DND-41 (cell line): ENCODE measurements at regions not wholly inside any gene's neighbourhood (a gene's known extent, or its start where the extent isn't known, plus 50 kb on each side); places are given as distances from the start of the nearest gene placed in this dataset.
"Not testable (repeated sequence)": the region's sequence is repeated elsewhere in the genome, so short reads cannot be mapped to it uniquely, and the experiment has no call there.

Source experiments
- ATAC-seq: fragments of 200-7000 bp; cut with Tn5 transposase; 3 replicates; pipeline ENCODE4 v1.9.1; 2021; ENCODE audit warnings: low read depth; ENCODE audit not compliant: insufficient read depth
- DNase-seq: peaks from one replicate; pipeline ENCODE4 v3.0.0-alpha.2; 2020
- H2AFZ ChIP-seq: 2 replicates; pipeline ENCODE4 v1.6.0; 2012; ENCODE audit warnings: low read depth, low read length
- H3K27ac ChIP-seq: 2 replicates; pipeline ENCODE4 v1.5.1; 2012; ENCODE audit warnings: low read length, inconsistent platforms
- H3K27me3 ChIP-seq: fragments of 200-600 bp; sonication (generic); 2 replicates; pipeline ENCODE4 v1.6.0; 2012; ENCODE audit warnings: low read length, mild to moderate bottlenecking, inconsistent platforms; ENCODE audit not compliant: insufficient read depth, poor library complexity
- H3K36me3 ChIP-seq: 2 replicates; pipeline ENCODE4 v1.5.1; 2012; ENCODE audit warnings: low read length, inconsistent platforms; ENCODE audit not compliant: insufficient read depth
- H3K4me1 ChIP-seq: 2 replicates; pipeline ENCODE4 v1.5.1; 2012; ENCODE audit warnings: mild to moderate bottlenecking, low read length; ENCODE audit not compliant: insufficient read depth
- H3K4me2 ChIP-seq: 2 replicates; pipeline ENCODE4 v1.6.0; 2012; ENCODE audit warnings: mild to moderate bottlenecking, moderate library complexity, low read length, inconsistent platforms; ENCODE audit not compliant: insufficient read depth
- H3K4me3 ChIP-seq, 2 experiments: fragments of 200-600 bp in 1 of 2; shearing (Covaris generic) in 1 of 2; 2 replicates each; pipeline ENCODE4 v1.5.1; 2012 to 2016; ENCODE audit warnings: inconsistent platforms in 2 of 2, low read length in 2 of 2, mild to moderate bottlenecking in 2 of 2, low read depth in 1 of 2, moderate library complexity in 1 of 2
- H3K79me2 ChIP-seq: 2 replicates; pipeline ENCODE4 v1.6.0; 2012; ENCODE audit warnings: low read length, inconsistent platforms; ENCODE audit not compliant: insufficient read depth
- H3K9ac ChIP-seq: 2 replicates; pipeline ENCODE4 v1.6.0; 2012; ENCODE audit warnings: low read depth, mild to moderate bottlenecking, inconsistent platforms, low read length, moderate library complexity
- H3K9me3 ChIP-seq: 2 replicates; pipeline ENCODE4 v1.5.1; 2012; ENCODE audit warnings: low read length, moderate library complexity, mild to moderate bottlenecking, inconsistent platforms; ENCODE audit not compliant: insufficient read depth, severe bottlenecking
- H4K20me1 ChIP-seq: 2 replicates; pipeline ENCODE4 v1.6.0; 2012; ENCODE audit warnings: low read length; ENCODE audit not compliant: insufficient read depth
- CTCF ChIP-seq: IDR thresholded peaks from 2 replicates; pipeline ENCODE4 v1.5.1; 2012; ENCODE audit warnings: borderline replicate concordance, low read length, moderate library complexity, mild to moderate bottlenecking; ENCODE audit not compliant: poor library complexity, severe bottlenecking; ENCODE audit errors: extremely low read depth
- EZH2 ChIP-seq: IDR thresholded peaks from 3 replicates; pipeline ENCODE4 v1.6.1; 2012; ENCODE audit warnings: borderline replicate concordance, low read depth, mild to moderate bottlenecking, moderate library complexity, low read length, inconsistent platforms; ENCODE audit not compliant: severe bottlenecking

GRCh38 chr5:1634337-1634661, 110.5 kb upstream of the LPCAT1 start:
- DNase-seq: no peak
- H3K9ac ChIP-seq: peak overlapping the region; percentile 74
- no peaks in the 10 kb centered on the region for H3K27me3 ChIP-seq
- TF ChIP-seq CTCF (no peak), EZH2 (no peak)
- H3K4me3 ChIP-seq: peak overlapping the region; percentile 19 to 71; a peak in 3 of 4 replicates
- H3K4me1 ChIP-seq: peaks cover 21% of the 10 kb centered on the region
- H3K79me2 ChIP-seq: peaks cover 8% of the 10 kb centered on the region; the same call in 1 of the 2 replicates
- H3K36me3 ChIP-seq: peaks cover 12% of the 10 kb centered on the region
- H3K27ac ChIP-seq: peak overlapping the region; percentile 74
- H3K9me3 ChIP-seq: no peaks in the 10 kb centered on the region
- peak overlapping the region; percentile 88 for H3K4me2 ChIP-seq
- H4K20me1 ChIP-seq: no peaks in the 10 kb centered on the region; the same call in 1 of the 2 replicates
- ATAC-seq: no peak
- H2AFZ ChIP-seq: peak overlapping the region; percentile 81

GRCh38 chr5:1633605-1634336, 110.0 kb upstream of the LPCAT1 start:
- Histone ChIP-seq H3K27ac (peak overlapping the region; percentile 74), H2AFZ (peak overlapping the region; percentile 81), H3K9me3 (no peaks in the 10 kb centered on the region), H4K20me1 (no peaks in the 10 kb centered on the region; the same call in 1 of the 2 replicates), H3K9ac (peak overlapping the region; percentile 74), H3K79me2 (peaks cover 10% of the 10 kb centered on the region; the same call in 1 of the 2 replicates), H3K4me2 (peak overlapping the region; percentile 88), H3K4me3 (peak overlapping the region; percentile 19 to 71; a peak in 3 of 4 replicates), H3K36me3 (peaks cover 12% of the 10 kb centered on the region), H3K27me3 (no peaks in the 10 kb centered on the region), H3K4me1 (peaks cover 21% of the 10 kb centered on the region)
- ATAC-seq: peak; percentile 96
- DNase-seq: peak; percentile 87
- TF ChIP-seq CTCF: no peak

- not testable (repeated sequence) for H3K9me3 ChIP-seq, H4K20me1 ChIP-seq, H3K27ac ChIP-seq, H3K4me3 ChIP-seq, H3K9ac ChIP-seq, DNase-seq, H3K27me3 ChIP-seq, H3K79me2 ChIP-seq, H2AFZ ChIP-seq, ATAC-seq
- Histone ChIP-seq H3K36me3 (peaks cover 19% of the 10 kb centered on the region), H3K4me2 (peak overlapping the region; percentile 12; the same call in 1 of the 2 replicates), H3K4me1 (peaks cover 21% of the 10 kb centered on the region)
Measured at GRCh38 chr5:1631004-1631403, 107.2 kb upstream of the LPCAT1 start.

- not testable (repeated sequence) for H3K27me3 ChIP-seq, H4K20me1 ChIP-seq, H3K9ac ChIP-seq, H3K9me3 ChIP-seq, H3K4me2 ChIP-seq, H2AFZ ChIP-seq, H3K4me1 ChIP-seq, ATAC-seq, DNase-seq, H3K27ac ChIP-seq, H3K4me3 ChIP-seq
- peaks cover 31% of the 10 kb centered on the region; the same call in 1 of the 2 replicates for H3K79me2 ChIP-seq
- peaks cover 49% of the 10 kb centered on the region for H3K36me3 ChIP-seq
Measured at GRCh38 chr5:1626397-1626796, 102.6 kb upstream of the LPCAT1 start.

- not testable (repeated sequence) for H3K4me1 ChIP-seq, DNase-seq
- peaks cover 34% of the 10 kb centered on the region for H3K79me2 ChIP-seq
Measured at GRCh38 chr5:1619531-1619930, 95.8 kb upstream of the LPCAT1 start.

GRCh38 chr5:1618296-1618865, 94.6 kb upstream of the LPCAT1 start:
- not testable (repeated sequence) for ATAC-seq, H3K9me3 ChIP-seq, H3K4me3 ChIP-seq, H3K27ac ChIP-seq, H2AFZ ChIP-seq, H3K27me3 ChIP-seq, H3K9ac ChIP-seq, H4K20me1 ChIP-seq, H3K4me2 ChIP-seq, H3K4me1 ChIP-seq, DNase-seq
- Histone ChIP-seq H3K79me2 (peaks cover 24% of the 10 kb centered on the region), H3K36me3 (peaks cover 46% of the 10 kb centered on the region)

More at GRCh38 chr5:1619531-1619930, 95.8 kb upstream of the LPCAT1 start:
- H2AFZ ChIP-seq, H3K4me2 ChIP-seq, H3K27ac ChIP-seq, H3K27me3 ChIP-seq, H3K4me3 ChIP-seq, H3K9ac ChIP-seq, ATAC-seq, H3K9me3 ChIP-seq, H4K20me1 ChIP-seq: not testable (repeated sequence)
- peaks cover 56% of the 10 kb centered on the region for H3K36me3 ChIP-seq
